Esophagus squamous epithelium (tissue), 4 donors: ENCODE measurements at regions not wholly inside any gene's neighbourhood (a gene's known extent, or its start where the extent isn't known, plus 50 kb on each side); places are given as distances from the start of the nearest gene placed in this dataset.

Source experiments
- CTCF ChIP-seq, 6 experiments: fragments of 450-650 bp in 4 of 6; fragments of 200-600 bp in 2 of 6; sonication (generic) in 2 of 6; IDR thresholded peaks; one replicate each; pipeline ENCODE4 v1.5.1; 2016 to 2019; ENCODE audit warnings: antibody characterized with exemption in 6 of 6, mild to moderate bottlenecking in 4 of 6, moderate library complexity in 4 of 6
- POLR2A ChIP-seq, 4 donors: fragments of 450-650 bp; IDR thresholded peaks; one replicate each; pipeline ENCODE4 v1.6.1; 2017; ENCODE audit warnings: antibody characterized with exemption in 4 of 4, mild to moderate bottlenecking in 4 of 4, moderate library complexity in 3 of 4

- TF ChIP-seq POLR2A (IDR thresholded peaks at IDR 0.05): no peak
- TF ChIP-seq CTCF (IDR thresholded peaks at IDR 0.05): no peak
Observed at GRCh38 chr7:120005720-120006119, 267.3 kb upstream of the KCND2 start.
